Mucosa of descending colon (tissue), 3 donors: ENCODE measurements at regions not wholly inside any gene's neighbourhood (a gene's known extent, or its start where the extent isn't known, plus 50 kb on each side); places are given as distances from the start of the nearest gene placed in this dataset.

Source experiments
- ATAC-seq: fragments of 200-7000 bp; cut with Tn5 transposase; one replicate; pipeline ENCODE4 v1.9.1; 2020; ENCODE audit warnings: mild to moderate bottlenecking, moderate library complexity
- DNase-seq, 3 donors: peaks; one replicate each; pipeline ENCODE4 v3.0.0-alpha.2; 2020
- H3K36me3 ChIP-seq: fragments of 200-600 bp; one replicate; pipeline ENCODE4 v1.8.0; 2021; ENCODE audit warnings: low read depth, mild to moderate bottlenecking
- H3K4me1 ChIP-seq: fragments of 200-600 bp; one replicate; pipeline ENCODE4 v1.8.0; 2021; ENCODE audit warnings: low read depth, mild to moderate bottlenecking
- H3K4me3 ChIP-seq: fragments of 200-600 bp; one replicate; pipeline ENCODE4 v1.8.0; 2021; ENCODE audit warnings: mild to moderate bottlenecking
- H3K9me3 ChIP-seq: fragments of 200-600 bp; one replicate; pipeline ENCODE4 v1.8.0; 2021; ENCODE audit warnings: mild to moderate bottlenecking
- intact Hi-C, 2 donors: fragments of 100-400 bp; cut with DNase I in 1 of 2; cut with micrococcal nuclease in 1 of 2; formaldehyde crosslinking; loops; one replicate each; pipeline versions ENCODE4 v1.11.0 to v1.11.1; 2022; cut with DNase I, micrococcal nuclease
- TF ChIP-seq, protein P1 (sequence below): fragments of 200-600 bp; IDR thresholded peaks from one replicate; pipeline ENCODE4 v1.8.0; 2022; ENCODE audit warnings: antibody characterized with exemption, mild to moderate bottlenecking
- donor health status: DM: no; HTN: no; CAD: no; lungs with moderate emphysema.
- donor health status: DM: no; HTN: no; CAD: no.
- donor health status: DM: no; HTN: yes; CAD: no.

DNA sequence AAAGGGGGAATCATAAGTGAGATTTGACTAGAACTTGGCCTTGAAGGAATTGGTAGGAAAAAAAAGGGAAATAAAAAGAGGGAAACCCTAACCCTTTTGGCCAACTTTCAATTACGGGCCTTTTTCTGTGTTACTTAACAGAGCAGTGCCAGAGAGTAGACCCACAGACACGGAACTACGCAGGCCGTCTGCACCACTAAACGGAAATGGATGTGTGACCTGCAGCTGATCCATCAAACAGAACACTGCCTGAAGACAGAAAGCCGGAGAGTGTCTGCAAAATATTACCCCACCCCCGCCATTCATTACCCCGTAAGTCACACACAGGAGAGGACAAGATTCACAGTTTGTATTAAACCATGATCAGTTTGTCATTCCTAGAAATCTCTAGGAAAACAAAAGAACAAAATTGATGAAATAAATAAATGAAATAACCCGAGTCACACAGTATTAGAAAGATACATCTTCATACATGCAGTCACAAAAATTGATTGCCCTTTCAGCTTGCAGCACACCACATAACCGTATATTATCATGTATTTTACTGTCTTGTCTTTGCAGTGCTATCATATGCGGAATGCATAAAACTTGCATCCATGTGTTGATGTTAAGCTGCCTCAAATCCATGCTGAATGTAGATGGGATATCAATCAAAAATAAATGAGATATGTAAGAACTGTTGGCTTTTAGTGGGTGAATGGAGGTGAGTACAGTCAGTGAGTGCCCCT lies 424.7 kb downstream of the IRS2 start:
- H3K4me1 ChIP-seq, result no peaks in the 10 kb centered on the region
- intact Hi-C loops, result no loop called here
- TF ChIP-seq, protein P1, sequence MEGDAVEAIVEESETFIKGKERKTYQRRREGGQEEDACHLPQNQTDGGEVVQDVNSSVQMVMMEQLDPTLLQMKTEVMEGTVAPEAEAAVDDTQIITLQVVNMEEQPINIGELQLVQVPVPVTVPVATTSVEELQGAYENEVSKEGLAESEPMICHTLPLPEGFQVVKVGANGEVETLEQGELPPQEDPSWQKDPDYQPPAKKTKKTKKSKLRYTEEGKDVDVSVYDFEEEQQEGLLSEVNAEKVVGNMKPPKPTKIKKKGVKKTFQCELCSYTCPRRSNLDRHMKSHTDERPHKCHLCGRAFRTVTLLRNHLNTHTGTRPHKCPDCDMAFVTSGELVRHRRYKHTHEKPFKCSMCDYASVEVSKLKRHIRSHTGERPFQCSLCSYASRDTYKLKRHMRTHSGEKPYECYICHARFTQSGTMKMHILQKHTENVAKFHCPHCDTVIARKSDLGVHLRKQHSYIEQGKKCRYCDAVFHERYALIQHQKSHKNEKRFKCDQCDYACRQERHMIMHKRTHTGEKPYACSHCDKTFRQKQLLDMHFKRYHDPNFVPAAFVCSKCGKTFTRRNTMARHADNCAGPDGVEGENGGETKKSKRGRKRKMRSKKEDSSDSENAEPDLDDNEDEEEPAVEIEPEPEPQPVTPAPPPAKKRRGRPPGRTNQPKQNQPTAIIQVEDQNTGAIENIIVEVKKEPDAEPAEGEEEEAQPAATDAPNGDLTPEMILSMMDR, result no peak
- H3K36me3 ChIP-seq, result no peaks in the 10 kb centered on the region
- no peaks in the 10 kb centered on the region for H3K9me3 ChIP-seq
- ATAC-seq, result no peak
- DNase-seq, result no peak
- no peak overlapping the region for H3K4me3 ChIP-seq

DNA sequence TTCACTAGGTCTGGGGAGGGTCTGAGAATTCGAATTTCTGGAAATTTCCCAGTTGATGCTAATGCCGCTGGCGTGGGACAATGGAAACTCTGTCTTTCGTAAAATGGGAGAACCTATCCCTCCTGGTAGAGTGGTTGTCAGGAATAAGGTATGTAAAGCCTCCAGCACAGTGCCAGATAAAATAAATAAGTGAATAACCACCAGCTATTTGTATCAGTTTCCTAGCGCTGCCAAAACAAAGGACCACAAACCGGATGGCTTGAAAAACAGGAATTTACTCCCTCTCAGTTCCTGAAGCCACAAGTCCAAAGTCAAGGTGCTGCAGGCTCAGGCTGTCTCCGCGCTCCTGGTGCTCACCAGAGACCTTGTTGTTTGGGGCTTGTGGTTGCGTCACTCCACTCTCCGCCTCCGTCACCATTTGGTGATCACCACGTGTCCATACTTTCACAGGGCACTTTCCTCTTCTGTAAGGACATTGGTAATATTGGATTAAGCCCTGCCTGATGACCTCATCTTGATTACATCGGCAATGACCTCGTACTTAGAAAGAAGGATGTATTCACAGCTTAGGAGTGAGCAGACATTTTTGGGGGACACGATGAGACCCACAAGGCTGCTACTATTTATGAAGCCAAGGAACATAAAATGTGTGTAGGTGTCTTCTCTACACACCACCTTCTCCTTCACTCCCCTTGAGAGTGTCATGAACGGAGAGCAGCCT lies 428.5 kb downstream of the IRS2 start:
- TF ChIP-seq, protein P1, result no peak
- Histone ChIP-seq H3K36me3 (no peaks in the 10 kb centered on the region), H3K4me3 (no peak overlapping the region), H3K9me3 (no peaks in the 10 kb centered on the region), H3K4me1 (no peaks in the 10 kb centered on the region)
- ATAC-seq, result no peak
- intact Hi-C loops, result no loop called here
- DNase-seq, result no peak

GRCh38 chr13:109355875-109356434 lies 430.4 kb downstream of the IRS2 start:
- intact Hi-C loops, result no loop called here
- no peak overlapping the region for H3K4me3 ChIP-seq
- H3K36me3 ChIP-seq, result no peaks in the 10 kb centered on the region
- no peaks in the 10 kb centered on the region for H3K4me1 ChIP-seq
- ATAC-seq, result no peak
- H3K9me3 ChIP-seq, result no peaks in the 10 kb centered on the region
- TF ChIP-seq, protein P1, result no peak
- DNase-seq, result no peak

- H3K4me1 ChIP-seq, result no peaks in the 10 kb centered on the region
- no peak for ATAC-seq
- intact Hi-C loops, result no loop called here
- no peak overlapping the region for H3K4me3 ChIP-seq
- TF ChIP-seq, protein P1, result no peak
- H3K36me3 ChIP-seq, result no peaks in the 10 kb centered on the region
- no peaks in the 10 kb centered on the region for H3K9me3 ChIP-seq
- no peak for DNase-seq
Measured at GRCh38 chr13:109355166-109355565, 431.2 kb downstream of the IRS2 start.

- DNase-seq, result no peak
- Histone ChIP-seq H3K9me3 (no peaks in the 10 kb centered on the region), H3K36me3 (no peaks in the 10 kb centered on the region), H3K4me3 (no peak overlapping the region), H3K4me1 (no peaks in the 10 kb centered on the region)
- TF ChIP-seq, protein P1, result no peak
- intact Hi-C loops, result no loop called here
- ATAC-seq, result no peak
Measured at GRCh38 chr13:109351236-109351635, 435.1 kb downstream of the IRS2 start.
